DMS79 (cell line): ENCODE measurements at regions not wholly inside any gene's neighbourhood (a gene's known extent, or its start where the extent isn't known, plus 50 kb on each side); places are given as distances from the start of the nearest gene placed in this dataset.
A peak's percentile ranks its signal among the peaks of the same experiment; 100 is the strongest.

Source experiments
- DNase-seq: peaks from one replicate; lab custom pipeline; 2025; lab: John Stamatoyannopoulos, UW

GRCh38 chr6:105494688-105495087, 91.8 kb upstream of the PREP start:
- no peak for DNase-seq

GRCh38 chr6:105493736-105494135, 90.9 kb upstream of the PREP start:
- no peak for DNase-seq

GRCh38 chr6:105492706-105493673, 90.1 kb upstream of the PREP start:
- no peak for DNase-seq

GRCh38 chr6:105489216-105489530, 86.3 kb upstream of the PREP start:
- DNase-seq, result no peak

- no peak for DNase-seq
Measured at GRCh38 chr6:105488516-105489215, 85.8 kb upstream of the PREP start.

- DNase-seq, result no peak
Measured at GRCh38 chr6:105487040-105487790, 84.3 kb upstream of the PREP start.

- no peak for DNase-seq
Measured at GRCh38 chr6:105485456-105485855, 82.6 kb upstream of the PREP start.

GRCh38 chr6:105484238-105485161, 81.6 kb upstream of the PREP start:
- peak; percentile 1 for DNase-seq

GRCh38 chr6:105483492-105483891, 80.6 kb upstream of the PREP start:
- no peak for DNase-seq

GRCh38 chr6:105482921-105483320, 80.0 kb upstream of the PREP start:
- no peak for DNase-seq

- no peak for DNase-seq
Measured at GRCh38 chr6:105482227-105482844, 79.5 kb upstream of the PREP start.

- no peak for DNase-seq
Measured at GRCh38 chr6:105476978-105477377, 74.1 kb upstream of the PREP start.

GRCh38 chr6:105474234-105474633, 71.4 kb upstream of the PREP start:
- DNase-seq, result no peak

GRCh38 chr6:105469946-105470345, 67.1 kb upstream of the PREP start:
- no peak for DNase-seq

GRCh38 chr6:105468850-105469249, 66.0 kb upstream of the PREP start:
- no peak for DNase-seq

GRCh38 chr6:105460860-105461259, 58.0 kb upstream of the PREP start:
- DNase-seq, result no peak

- no peak for DNase-seq
Measured at GRCh38 chr6:105459864-105460263, 57.0 kb upstream of the PREP start.

GRCh38 chr6:105459049-105459448, 56.2 kb upstream of the PREP start:
- DNase-seq, result no peak

- no peak for DNase-seq
Measured at GRCh38 chr6:105458551-105458950, 55.7 kb upstream of the PREP start.

GRCh38 chr6:105458084-105458483, 55.2 kb upstream of the PREP start:
- no peak for DNase-seq

GRCh38 chr6:105453968-105454367, 51.1 kb upstream of the PREP start:
- DNase-seq, result no peak
